HepG2 (cell line): ENCODE measurements at regions not wholly inside any gene's neighbourhood (a gene's known extent, or its start where the extent isn't known, plus 50 kb on each side); places are given as distances from the start of the nearest gene placed in this dataset.

Experiments
- ATAC-seq: fragments of 200-7000 bp; cut with Tn5 transposase; 3 replicates; pipeline ENCODE4 v1.9.1; 2020; ENCODE audit warnings: mild to moderate bottlenecking, moderate library complexity
- BruUV-seq: library from RNA; stranded (reverse); fragments of 400-500 nt; replicated peaks from 2 replicates; lab custom pipeline; 2021; lab: Mats Ljungman, UMichigan
- CTCF ChIA-PET: fragments of 300-600 bp; formaldehyde crosslinking; extraction: SDS; loops from one replicate; lab custom pipeline; 2021; ENCODE audit warnings: low total read pairs, inconsistent platforms, low intra/inter-chr PET ratio; lab: Yijun Ruan, JAX
- POLR2A ChIA-PET: fragments of 350-600 bp; sonication (Branson Sonifier 250); formaldehyde crosslinking; loops from one replicate; lab custom pipeline; 2020; ENCODE audit warnings: antibody characterized with exemption, inconsistent platforms; lab: Yijun Ruan, JAX
- DNase-seq: peaks from one replicate; pipeline ENCODE4 v3.0.0-alpha.2; 2015; ENCODE audit warnings: low spot score
- FAIRE-seq: peaks from 3 replicates; lab custom pipeline; 2011; peaks lifted over from hg19 to GRCh38; lab: Jason Lieb, UNC
- H2AFZ ChIP-seq: one replicate; pipeline ENCODE4 v1.6.1; 2011; ENCODE audit warnings: low read length, inconsistent platforms
- H3K27ac ChIP-seq: fragments of 300-600 bp; 3 replicates; pipeline ENCODE4 v1.8.0; 2011; ENCODE audit warnings: mixed run types, mild to moderate bottlenecking, mixed read lengths, low read length, inconsistent platforms; ENCODE audit not compliant: insufficient read depth; ENCODE audit errors: extremely low read length
- H3K27me3 ChIP-seq, 2 experiments: fragments of 200-600 bp in 1 of 2; 2 replicates in 1 of 2; 3 replicates in 1 of 2; pipeline versions ENCODE4 v1.6.0 to v1.8.0; 2011; ENCODE audit warnings: low read length in 2 of 2, mild to moderate bottlenecking in 2 of 2, moderate library complexity in 2 of 2, inconsistent platforms in 1 of 2; ENCODE audit not compliant: insufficient read depth in 2 of 2, control insufficient read depth in 1 of 2
- H3K36me3 ChIP-seq, 2 experiments: fragments of 200-600 bp in 1 of 2; replicated peaks in 1 of 2; 2 replicates in 1 of 2; 3 replicates in 1 of 2; pipeline versions ENCODE4 v1.5.1 to v1.8.0; 2011; ENCODE audit warnings: low read length in 2 of 2, inconsistent platforms in 1 of 2; ENCODE audit not compliant: insufficient read depth in 2 of 2, control insufficient read depth in 1 of 2
- H3K4me1 ChIP-seq: 2 replicates; pipeline ENCODE4 v1.5.1; 2012; ENCODE audit warnings: low read length, inconsistent platforms; ENCODE audit not compliant: insufficient read depth
- H3K4me2 ChIP-seq: 2 replicates; pipeline ENCODE4 v1.6.0; 2011; ENCODE audit warnings: low read depth, low read length, inconsistent platforms
- H3K4me3 ChIP-seq, 3 experiments: fragments of 200-600 bp in 1 of 3; sonication (generic), shearing (Covaris generic) in 1 of 3; replicated peaks in 1 of 3; 2 replicates each; pipeline ENCODE4 v1.5.1; 2011 to 2016; ENCODE audit warnings: low read length in 3 of 3, inconsistent platforms in 2 of 3, low read depth in 2 of 3, mild to moderate bottlenecking in 2 of 3, control low read depth in 1 of 3, mixed read lengths in 1 of 3; ENCODE audit not compliant: insufficient read depth in 1 of 3
- H3K79me2 ChIP-seq: one replicate; pipeline ENCODE4 v1.6.1; 2011; ENCODE audit warnings: low read length, inconsistent platforms; ENCODE audit not compliant: insufficient read depth
- H3K9ac ChIP-seq: 2 replicates; pipeline ENCODE4 v1.6.0; 2011; ENCODE audit warnings: mild to moderate bottlenecking, low read depth, low read length, inconsistent platforms; ENCODE audit not compliant: insufficient read depth
- H3K9me3 ChIP-seq: 2 replicates; pipeline ENCODE4 v1.5.1; 2012; ENCODE audit warnings: mild to moderate bottlenecking, low read length
- H4K20me1 ChIP-seq: 2 replicates; pipeline ENCODE4 v1.6.0; 2011; ENCODE audit warnings: inconsistent platforms, mild to moderate bottlenecking, low read length, moderate library complexity; ENCODE audit not compliant: insufficient read depth
- ARID4A ChIP-seq: sonication (generic); formaldehyde crosslinking; IDR thresholded peaks from 2 replicates; pipeline ENCODE4 v1.5.0; 2020; ENCODE audit warnings: mild to moderate bottlenecking, missing genetic modification reagents, borderline replicate concordance
- ARNTL ChIP-seq: sonication (generic); formaldehyde crosslinking; IDR thresholded peaks from 2 replicates; pipeline ENCODE4 v1.4.0; 2020; ENCODE audit warnings: mild to moderate bottlenecking, missing genetic modification reagents
- ATF4 ChIP-seq, 2 experiments: fragments of 450-650 bp in 1 of 2; sonication (generic) in 1 of 2; formaldehyde crosslinking; IDR thresholded peaks; 2 replicates each; pipeline versions ENCODE4 v1.5.0 to v1.8.0; 2020 to 2022; ENCODE audit warnings: mild to moderate bottlenecking in 1 of 2, missing genetic modification reagents in 1 of 2
- ETV6 ChIP-seq: sonication (generic); formaldehyde crosslinking; conservative IDR thresholded peaks from 2 replicates; pipeline ENCODE4 v1.4.0; 2020; ENCODE audit warnings: missing genetic modification reagents
- KMT2B ChIP-seq: IDR thresholded peaks from 2 replicates; pipeline ENCODE4 v1.6.1; 2016; ENCODE audit warnings: missing genetic modification reagents, missing compliant biosample characterization
- NBN ChIP-seq: fragments of 450-650 bp; conservative IDR thresholded peaks from 2 replicates; pipeline ENCODE4 v1.6.1; 2017
- NPAS2 ChIP-seq: sonication (generic); formaldehyde crosslinking; IDR thresholded peaks from 2 replicates; pipeline ENCODE4 v1.8.0; 2022; ENCODE audit warnings: mild to moderate bottlenecking, missing genetic modification reagents, borderline replicate concordance
- RXRA ChIP-seq: sonication (generic); formaldehyde crosslinking; IDR thresholded peaks from 2 replicates; pipeline ENCODE4 v1.5.1; 2020; ENCODE audit warnings: missing genetic modification reagents
- STAG1 ChIP-seq: sonication (generic); formaldehyde crosslinking; IDR thresholded peaks from 2 replicates; pipeline ENCODE4 v1.4.0; 2020; ENCODE audit warnings: missing genetic modification reagents
- U2AF1 ChIP-seq: fragments of 200-400 bp; formaldehyde crosslinking; optimal IDR thresholded peaks from 2 replicates; pipeline ENCODE3; 2017; ENCODE audit warnings: mild to moderate bottlenecking, low read depth, low read length
- ZNF136 ChIP-seq: sonication (generic); formaldehyde crosslinking; IDR thresholded peaks from 2 replicates; pipeline ENCODE4 v1.8.1; 2022; ENCODE audit warnings: low read depth, mild to moderate bottlenecking, moderate library complexity, missing genetic modification reagents
- ZNF652 ChIP-seq: IDR thresholded peaks from 2 replicates; pipeline ENCODE4 v1.6.1; 2016; ENCODE audit warnings: low read depth, borderline replicate concordance
- ZNF749 ChIP-seq: sonication (generic); formaldehyde crosslinking; IDR thresholded peaks from 2 replicates; pipeline ENCODE4 v1.8.0; 2022; ENCODE audit warnings: mild to moderate bottlenecking, missing genetic modification reagents, moderate library complexity, borderline replicate concordance
- WGBS: methylation state at CpG from one replicate; pipeline ENCODE4 v1.1.6; 2017; ENCODE audit warnings: low lambda C conversion rate; 5-methylcytosine and 5-hydroxymethylcytosine counted together
- in situ Hi-C: cut with HindIII; loops from 2 replicates; pipeline ENCODE4 v1.10.0; 2017; ENCODE audit warnings: low pct_unique_long_range_greater_than_20kb; ENCODE audit not compliant: extremely low pct_ligation_motif_present
- intact Hi-C: fragments of 100-400 bp; cut with micrococcal nuclease; formaldehyde crosslinking; loops from one replicate; pipeline ENCODE4 v1.10.0; 2022; ENCODE audit not compliant: unreplicated experiment

GRCh38 chr1:157910270-157910669 is 68.7 kb upstream of the CD5L start:
- WGBS: 0% methylated on average over 1 of the region's 1 CpG
- H3K4me2 ChIP-seq: no peak overlapping the region
- ATAC-seq (no peak), DNase-seq (no peak), FAIRE-seq (no peak)
- H3K4me3 ChIP-seq: no peak overlapping the region
- no peaks in the 10 kb centered on the region for H3K27me3 ChIP-seq
- no TSS peak for BruUV-seq
- peaks cover 17% of the 10 kb centered on the region for H3K9me3 ChIP-seq
- H3K4me1 ChIP-seq: no peaks in the 10 kb centered on the region
- in situ Hi-C loops: no loop called here
- H3K79me2 ChIP-seq: no peaks in the 10 kb centered on the region
- H3K36me3 ChIP-seq: no peaks in the 10 kb centered on the region
- TF ChIP-seq ETV6 (no peak), NPAS2 (CRISPR knock-in tag) (no peak), ZNF652 (CRISPR knock-in tag) (no peak), RXRA (CRISPR knock-in tag) (no peak), ZNF136 (CRISPR knock-in tag) (no peak), KMT2B (CRISPR knock-in tag) (no peak), ARNTL (CRISPR knock-in tag) (no peak), ZNF749 (CRISPR knock-in tag) (no peak), NBN (no peak), STAG1 (CRISPR knock-in tag) (no peak), ATF4 (CRISPR knock-in tag; IDR thresholded peaks at IDR 0.05) (no peak), ARID4A (no peak), U2AF1 (no peak)
- no peak overlapping the region for H3K27ac ChIP-seq
- ChIA-PET POLR2A (no interaction called here), CTCF (no interaction called here)
- H2AFZ ChIP-seq: no peak overlapping the region
- H3K9ac ChIP-seq: no peak overlapping the region
- intact Hi-C loops: no loop called here
- H4K20me1 ChIP-seq: no peaks in the 10 kb centered on the region
